SHP77 treated with DMSO at 0.1 percent for 48 hours (cell line): ENCODE measurements at regions not wholly inside any gene's neighbourhood (a gene's known extent, or its start where the extent isn't known, plus 50 kb on each side); places are given as distances from the start of the nearest gene placed in this dataset.
"Not testable (repeated sequence)": the region's sequence is repeated elsewhere in the genome, so short reads cannot be mapped to it uniquely, and the experiment has no call there.

Source experiments
- DNase-seq: peaks from one replicate; lab custom pipeline; 2025; lab: John Stamatoyannopoulos, UW

DNA sequence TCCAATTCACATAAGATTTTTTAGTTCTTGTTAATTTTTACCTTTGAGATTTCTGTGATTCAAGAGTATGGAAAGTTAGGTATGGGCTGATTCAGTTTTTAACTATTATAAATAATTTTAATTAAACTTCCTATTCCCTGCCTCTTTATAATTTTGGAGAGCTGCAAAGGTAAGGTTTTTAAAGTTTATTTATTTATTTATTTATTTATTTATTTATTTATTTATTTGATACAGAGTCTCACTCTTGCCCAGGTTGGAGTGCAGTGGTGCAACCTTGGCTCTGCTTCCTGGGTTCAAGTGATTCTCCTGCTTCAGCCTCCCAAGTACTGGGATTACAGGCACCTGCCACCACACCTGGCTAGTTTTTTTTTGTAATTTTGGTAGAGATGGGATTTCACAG, 215.5 kb upstream of the FIGN start:
- no peak for DNase-seq

DNA sequence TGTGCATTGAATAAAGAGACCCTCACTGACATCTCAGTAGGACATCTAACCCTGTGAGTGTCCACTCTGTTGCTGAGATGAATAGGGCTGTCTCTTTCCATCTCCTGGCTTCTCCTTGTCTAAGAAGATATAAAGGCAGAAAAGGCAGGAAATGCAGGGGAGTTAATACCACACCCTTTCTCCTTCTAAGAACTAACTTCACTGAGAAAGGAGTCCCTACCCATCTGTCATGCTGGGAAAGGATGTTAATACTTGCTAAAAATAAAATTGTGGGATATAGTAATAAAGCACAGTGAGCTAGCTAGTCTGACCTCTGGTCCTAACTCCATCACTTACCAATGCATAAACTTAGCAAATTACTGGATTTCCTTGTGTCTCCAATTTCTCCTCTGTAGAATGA, 213.9 kb upstream of the FIGN start:
- no peak for DNase-seq

DNA sequence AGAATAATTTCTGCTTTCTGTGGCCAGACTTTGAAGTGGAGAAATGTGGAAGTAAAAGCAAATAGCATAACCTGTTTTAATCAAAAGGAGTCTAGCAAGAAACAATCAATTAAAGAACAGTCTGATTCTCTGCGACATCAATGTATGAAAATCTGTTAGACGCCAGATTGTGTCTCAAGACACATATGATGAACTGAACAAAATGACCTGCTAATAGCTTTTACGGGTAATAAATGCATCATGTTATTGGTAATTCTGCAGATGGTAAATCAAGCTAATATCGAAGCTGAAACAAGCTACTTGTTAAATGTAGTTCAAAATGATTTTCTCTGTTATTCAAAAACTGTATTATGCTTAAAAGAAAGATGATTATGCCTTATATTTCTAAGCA, 208.5 kb upstream of the FIGN start:
- no peak for DNase-seq

- no peak for DNase-seq
These were observed 207.9 kb upstream of the FIGN start for GRCh38 chr2:163943403-163944346.

GRCh38 chr2:163934131-163934530, 198.3 kb upstream of the FIGN start:
- peak; percentile 1 for DNase-seq

DNA sequence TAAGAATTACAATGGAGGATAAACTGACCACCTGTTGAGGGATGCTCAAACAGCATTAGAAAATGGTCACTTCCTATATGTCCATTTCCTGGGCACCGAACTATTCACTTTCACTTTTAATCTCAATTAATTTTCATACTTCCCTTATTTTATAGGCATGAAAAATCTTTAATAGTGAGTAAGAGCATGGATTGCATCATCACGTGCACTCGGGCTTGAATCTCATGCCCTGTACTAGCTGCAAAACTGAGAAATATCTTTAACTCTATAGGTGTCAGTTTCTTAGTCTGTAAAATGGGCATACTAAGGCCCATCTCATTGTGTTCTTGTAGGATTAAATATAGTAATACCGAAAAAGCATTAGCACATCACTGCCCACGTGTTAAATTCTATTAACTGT, 183.9 kb upstream of the FIGN start:
- DNase-seq, result no peak

GRCh38 chr2:163914486-163914885, 178.7 kb upstream of the FIGN start:
- DNase-seq, result not testable (repeated sequence)

GRCh38 chr2:163913532-163913944, 177.7 kb upstream of the FIGN start:
- DNase-seq, result not testable (repeated sequence)

DNA sequence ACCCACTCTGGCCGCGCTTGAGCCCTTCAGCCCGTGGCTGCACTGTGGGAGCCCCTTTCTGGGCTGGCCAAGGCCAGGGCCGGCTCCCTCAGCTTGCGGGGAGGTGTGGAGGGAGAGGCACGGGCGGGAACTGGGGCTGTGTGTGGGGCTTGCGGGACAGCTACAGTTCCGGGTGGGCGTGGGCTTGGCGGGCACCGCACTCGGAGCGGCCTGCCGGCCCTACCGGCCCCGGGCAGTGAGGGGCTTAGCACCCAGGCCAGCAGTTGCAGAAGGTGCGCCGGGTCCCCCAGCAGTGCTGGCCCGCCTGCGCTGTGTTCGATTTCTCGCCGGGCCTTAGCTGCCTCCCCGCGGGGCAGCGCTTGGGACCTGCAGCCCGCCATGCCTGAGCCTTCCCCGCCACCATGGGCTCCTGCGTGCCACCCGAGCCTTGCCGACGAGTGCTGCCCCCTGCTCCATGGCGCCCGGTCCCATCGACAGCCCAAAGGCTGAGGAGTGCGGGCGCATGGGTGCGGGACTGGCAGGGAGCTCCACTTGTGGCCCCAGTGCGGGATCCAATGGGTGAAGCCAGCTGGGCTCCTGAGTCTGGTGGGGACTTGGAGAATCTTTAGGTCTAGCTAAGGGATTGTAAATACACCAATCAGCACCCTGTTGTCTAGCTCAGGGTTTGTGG, 173.7 kb upstream of the FIGN start:
- DNase-seq, result no peak

- no peak for DNase-seq
These were observed 170.6 kb upstream of the FIGN start for GRCh38 chr2:163906410-163906809.

DNA sequence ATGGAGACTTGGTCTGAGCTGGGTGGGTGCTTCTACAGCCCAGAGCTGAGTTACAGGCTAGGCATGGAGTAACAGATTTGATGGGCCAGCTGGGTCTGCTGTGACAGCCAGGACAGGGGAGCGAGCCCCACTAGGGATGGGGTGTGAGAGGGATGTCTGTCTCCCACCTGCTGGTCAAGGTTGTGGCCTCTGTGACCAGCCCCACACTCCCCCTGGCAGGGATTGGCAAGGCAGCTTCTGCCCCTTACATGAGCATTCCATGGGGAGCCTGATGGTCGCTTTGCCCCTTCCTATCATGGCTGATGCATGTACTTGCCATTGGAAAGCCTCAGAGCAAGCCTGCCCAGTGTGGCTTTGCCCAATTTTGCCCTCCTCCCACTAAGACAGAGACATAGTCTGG, 162.0 kb upstream of the FIGN start:
- no peak for DNase-seq

GRCh38 chr2:163893444-163893843, 157.6 kb upstream of the FIGN start:
- not testable (repeated sequence) for DNase-seq

- no peak for DNase-seq
These were observed 152.8 kb upstream of the FIGN start for GRCh38 chr2:163888591-163888990.

- no peak for DNase-seq
These were observed 151.4 kb upstream of the FIGN start for GRCh38 chr2:163887182-163887581.

GRCh38 chr2:163884416-163884815, 148.6 kb upstream of the FIGN start:
- no peak for DNase-seq

- no peak for DNase-seq
These were observed 142.9 kb upstream of the FIGN start for GRCh38 chr2:163878718-163879117.

DNA sequence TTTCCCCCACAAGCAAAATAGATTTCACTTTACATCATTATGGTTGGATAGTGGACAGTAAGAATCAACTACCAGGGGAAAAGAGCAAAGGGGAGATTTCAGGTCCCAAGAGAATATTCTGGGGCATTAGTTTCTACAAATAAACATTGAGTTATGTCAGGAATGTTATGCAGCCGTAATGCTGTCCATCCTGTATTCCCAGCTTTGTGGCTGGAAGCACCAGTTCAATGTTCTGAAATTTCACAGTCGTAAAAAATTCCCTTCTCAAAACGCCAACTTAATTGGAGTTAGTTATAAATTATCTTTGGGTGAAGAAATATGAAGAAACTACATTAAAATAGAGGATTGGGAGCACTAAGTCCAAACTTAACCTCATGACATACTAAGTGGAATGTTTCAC, 141.5 kb upstream of the FIGN start:
- no peak for DNase-seq

DNA sequence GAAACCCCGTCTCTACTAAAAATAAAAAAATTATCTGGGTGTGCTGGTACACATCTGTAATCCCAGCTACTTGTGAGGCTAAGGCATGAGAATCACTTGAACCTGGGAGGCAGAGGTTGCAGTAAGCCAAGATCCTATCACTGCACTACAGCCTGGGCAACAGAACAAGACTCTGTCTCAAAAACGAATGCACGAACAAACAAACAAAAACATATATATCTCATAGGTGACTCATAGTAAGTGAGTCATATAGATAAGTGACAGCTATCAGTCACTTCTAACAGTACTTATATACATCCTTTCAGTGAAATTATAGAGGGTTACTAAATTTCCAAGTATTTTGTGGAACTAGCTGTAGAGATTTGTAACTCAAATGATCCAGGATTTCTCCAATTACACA, 127.3 kb upstream of the FIGN start:
- no peak for DNase-seq

- no peak for DNase-seq
These were observed 124.1 kb upstream of the FIGN start for GRCh38 chr2:163859951-163860350.

- no peak for DNase-seq
These were observed 121.1 kb upstream of the FIGN start for GRCh38 chr2:163856941-163857340.

DNA sequence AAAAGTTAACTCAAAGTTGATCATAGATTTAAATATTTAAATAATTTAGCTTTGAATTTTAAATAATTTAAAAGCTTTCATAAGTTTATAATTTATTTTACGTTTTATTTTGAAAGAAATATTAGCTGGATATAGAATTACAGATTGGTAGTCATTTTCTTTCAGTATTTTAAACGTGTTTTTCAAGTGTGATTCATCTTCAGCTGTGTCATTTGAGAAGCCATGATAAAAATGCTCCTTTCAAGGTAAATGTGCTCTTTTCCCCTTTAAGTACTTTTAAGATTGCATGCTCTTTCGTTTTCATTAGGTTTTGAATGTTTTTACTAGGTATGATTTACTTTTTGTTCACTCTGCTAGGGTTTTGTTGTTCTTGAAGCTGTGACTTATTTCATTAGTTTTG, 116.8 kb upstream of the FIGN start:
- no peak for DNase-seq

- no peak for DNase-seq
These were observed 114.1 kb upstream of the FIGN start for GRCh38 chr2:163849756-163850435.

GRCh38 chr2:163838890-163839289, 103.1 kb upstream of the FIGN start:
- DNase-seq, result no peak
